DOHH2 (cell line): ENCODE measurements at regions not wholly inside any gene's neighbourhood (a gene's known extent, or its start where the extent isn't known, plus 50 kb on each side); places are given as distances from the start of the nearest gene placed in this dataset.

Source experiments
- EZH2phosphoT487 ChIP-seq: fragments of 200-600 bp; sonication (generic); IDR thresholded peaks from 2 replicates; pipeline ENCODE4 v1.6.1; 2017; ENCODE audit warnings: borderline replicate concordance, mild to moderate bottlenecking, antibody characterized with exemption, low read length, moderate library complexity, mixed read lengths
- TF ChIP-seq, protein P1 (sequence below): fragments of 200-600 bp; sonication (generic); IDR thresholded peaks from one replicate; pipeline ENCODE4 v1.5.1; 2014; ENCODE audit warnings: antibody characterized with exemption, mild to moderate bottlenecking, low read depth, low read length; ENCODE audit not compliant: poor library complexity, severe bottlenecking

DNA sequence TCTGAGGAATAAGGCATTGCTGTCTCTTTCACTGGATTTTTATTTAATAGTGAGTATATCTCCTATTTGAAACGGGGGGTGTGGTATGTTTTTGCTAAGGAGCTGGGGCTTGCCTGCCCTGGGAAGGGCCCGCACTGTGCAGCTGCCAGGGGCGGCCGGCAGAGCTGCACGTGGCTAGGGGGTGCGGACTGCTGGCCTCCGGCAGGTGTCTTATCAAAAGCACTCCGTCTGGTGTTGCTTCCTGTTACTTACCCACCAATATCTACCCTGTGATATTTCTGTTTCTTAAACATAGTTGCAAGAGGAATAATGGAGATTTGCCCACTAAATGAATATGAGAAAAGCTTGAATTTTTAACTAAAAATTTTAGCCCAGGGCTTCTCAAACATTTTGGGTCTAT lies 232.0 kb downstream of the IRX1 start:
- TF ChIP-seq, protein P1, sequence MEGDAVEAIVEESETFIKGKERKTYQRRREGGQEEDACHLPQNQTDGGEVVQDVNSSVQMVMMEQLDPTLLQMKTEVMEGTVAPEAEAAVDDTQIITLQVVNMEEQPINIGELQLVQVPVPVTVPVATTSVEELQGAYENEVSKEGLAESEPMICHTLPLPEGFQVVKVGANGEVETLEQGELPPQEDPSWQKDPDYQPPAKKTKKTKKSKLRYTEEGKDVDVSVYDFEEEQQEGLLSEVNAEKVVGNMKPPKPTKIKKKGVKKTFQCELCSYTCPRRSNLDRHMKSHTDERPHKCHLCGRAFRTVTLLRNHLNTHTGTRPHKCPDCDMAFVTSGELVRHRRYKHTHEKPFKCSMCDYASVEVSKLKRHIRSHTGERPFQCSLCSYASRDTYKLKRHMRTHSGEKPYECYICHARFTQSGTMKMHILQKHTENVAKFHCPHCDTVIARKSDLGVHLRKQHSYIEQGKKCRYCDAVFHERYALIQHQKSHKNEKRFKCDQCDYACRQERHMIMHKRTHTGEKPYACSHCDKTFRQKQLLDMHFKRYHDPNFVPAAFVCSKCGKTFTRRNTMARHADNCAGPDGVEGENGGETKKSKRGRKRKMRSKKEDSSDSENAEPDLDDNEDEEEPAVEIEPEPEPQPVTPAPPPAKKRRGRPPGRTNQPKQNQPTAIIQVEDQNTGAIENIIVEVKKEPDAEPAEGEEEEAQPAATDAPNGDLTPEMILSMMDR: no peak
- TF ChIP-seq EZH2phosphoT487: no peak
